Ammon's horn (tissue), 1 donor: ENCODE measurements at regions not wholly inside any gene's neighbourhood (a gene's known extent, or its start where the extent isn't known, plus 50 kb on each side); places are given as distances from the start of the nearest gene placed in this dataset.
"Not testable (repeated sequence)": the region's sequence is repeated elsewhere in the genome, so short reads cannot be mapped to it uniquely, and the experiment has no call there.

ENCODE experiments used
- DNase-seq: peaks from one replicate; pipeline ENCODE4 v3.0.0-alpha.2; 2016; ENCODE audit warnings: low spot score

DNA sequence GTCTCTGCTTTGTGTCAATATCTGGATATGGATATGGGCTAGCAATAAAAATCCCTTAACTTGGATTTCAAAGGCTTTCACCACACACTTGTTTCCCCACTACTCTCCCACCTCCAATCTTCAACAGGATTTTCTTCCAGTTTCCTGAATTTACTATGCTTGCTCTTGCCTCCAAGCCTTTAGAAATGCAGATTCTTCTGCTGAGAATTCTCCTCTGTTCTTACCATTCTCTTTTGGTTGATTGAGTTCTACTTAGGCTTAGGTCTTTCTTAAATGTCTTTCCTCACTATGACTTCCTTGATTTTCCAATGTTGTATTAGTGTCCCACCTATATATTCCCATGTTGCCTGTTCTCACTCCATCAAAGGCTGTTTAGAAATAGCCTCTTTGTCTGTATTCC lies 1502.4 kb upstream of the TENM4 start:
- no peak for DNase-seq

DNA sequence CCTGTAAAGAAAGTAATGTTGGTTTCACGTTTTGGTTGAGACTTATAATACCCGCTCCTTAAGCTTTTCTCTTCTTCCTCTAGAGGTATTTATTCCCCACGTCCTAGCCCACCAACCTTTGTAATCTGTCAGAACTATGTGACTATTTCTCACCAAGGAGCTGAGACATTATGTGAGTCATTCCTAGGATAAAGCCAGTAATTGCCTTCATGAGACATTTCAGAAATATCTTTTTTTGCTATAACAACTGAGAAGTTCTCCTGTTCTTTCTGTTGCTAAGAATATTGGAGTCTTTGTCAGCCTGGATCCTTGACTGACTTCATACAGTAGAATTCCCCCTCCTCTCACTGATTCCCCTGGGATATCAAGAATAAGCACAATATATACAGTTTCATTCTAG lies 1497.0 kb upstream of the TENM4 start:
- DNase-seq: no peak

DNA sequence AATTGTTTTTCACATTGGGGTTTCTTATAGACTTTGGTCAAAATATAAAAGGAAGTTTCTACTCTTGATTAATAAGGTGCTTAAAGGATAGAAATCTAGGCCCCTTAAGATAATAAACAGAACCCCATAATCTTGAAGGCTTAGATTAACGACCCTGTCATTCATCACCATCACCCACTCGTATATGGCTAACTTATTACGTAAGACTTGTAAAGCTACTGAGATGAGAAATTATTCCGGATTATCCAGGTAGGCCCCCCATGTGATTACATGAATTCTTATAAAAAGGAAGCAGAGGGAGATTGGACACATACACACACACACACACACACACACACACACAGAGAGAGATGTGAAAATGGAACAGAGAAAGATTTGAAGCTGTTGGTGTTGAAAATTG lies 1489.2 kb upstream of the TENM4 start:
- DNase-seq: no peak

- DNase-seq: no peak
Measured at GRCh38 chr11:80929031-80929805, 1488.4 kb upstream of the TENM4 start.

GRCh38 chr11:80925321-80925720 lies 1484.5 kb upstream of the TENM4 start:
- peak; percentile 4 for DNase-seq

- DNase-seq: not testable (repeated sequence)
Measured at GRCh38 chr11:80921310-80921709, 1480.5 kb upstream of the TENM4 start.

GRCh38 chr11:80916173-80916798 lies 1475.5 kb upstream of the TENM4 start:
- no peak for DNase-seq

DNA sequence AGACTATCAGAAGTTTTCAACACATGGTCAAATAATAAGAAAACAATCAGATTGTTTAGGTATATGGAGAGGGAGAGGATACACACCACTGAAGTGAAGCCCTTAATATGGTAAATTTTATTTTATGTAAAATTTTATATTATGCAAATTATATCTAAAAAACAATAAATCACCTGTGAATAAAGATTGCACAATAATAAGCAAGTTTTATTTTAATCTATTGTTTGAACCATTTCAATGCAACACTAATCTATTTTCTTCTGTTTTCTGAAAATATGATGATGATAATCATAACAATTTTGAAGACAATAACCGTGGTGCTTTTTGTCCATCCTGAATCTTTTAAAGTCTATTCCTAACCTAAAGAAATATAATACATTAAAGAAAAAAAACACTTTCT lies 1473.5 kb upstream of the TENM4 start:
- no peak for DNase-seq

GRCh38 chr11:80911666-80912065 lies 1470.8 kb upstream of the TENM4 start:
- no peak for DNase-seq

DNA sequence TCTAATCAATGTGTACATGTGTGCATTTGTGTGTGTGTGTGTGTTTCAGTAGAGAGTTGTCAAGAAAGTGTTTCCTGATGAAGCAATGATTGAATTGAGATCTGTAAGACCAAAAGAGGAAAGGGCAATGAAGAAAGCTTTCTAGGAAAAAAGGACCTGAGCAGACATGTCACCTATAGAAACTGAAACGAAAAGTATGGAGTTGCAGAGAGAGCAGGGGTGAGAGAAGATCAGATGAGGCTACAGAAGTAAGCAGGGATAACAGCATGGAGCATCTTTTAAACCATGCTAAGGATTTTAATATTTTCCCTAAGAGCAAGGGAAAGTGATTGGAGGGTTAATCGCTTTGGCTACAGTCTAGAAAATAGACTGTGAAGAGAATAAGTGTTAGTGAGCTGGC lies 1459.4 kb upstream of the TENM4 start:
- DNase-seq: no peak

- peak; percentile 54 for DNase-seq
Measured at GRCh38 chr11:80899381-80899780, 1458.6 kb upstream of the TENM4 start.

DNA sequence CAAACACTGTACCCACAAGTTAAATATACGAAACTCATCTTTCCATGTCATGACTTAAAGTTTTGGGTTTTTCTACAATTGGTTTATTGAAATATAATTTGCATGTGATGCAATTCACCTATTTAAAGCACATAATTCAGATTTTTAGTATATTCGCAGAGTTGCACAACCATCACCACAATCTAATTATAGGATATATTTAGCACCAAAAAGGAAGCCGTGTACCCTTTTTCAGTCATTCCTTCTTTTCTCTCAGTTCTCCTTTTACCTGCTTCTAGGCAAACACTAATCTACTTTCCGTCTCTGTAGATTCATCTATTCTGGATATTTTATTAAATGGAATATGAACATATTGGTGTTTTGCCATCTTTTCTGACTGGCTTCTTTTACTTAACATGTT lies 1458.1 kb upstream of the TENM4 start:
- no peak for DNase-seq

DNA sequence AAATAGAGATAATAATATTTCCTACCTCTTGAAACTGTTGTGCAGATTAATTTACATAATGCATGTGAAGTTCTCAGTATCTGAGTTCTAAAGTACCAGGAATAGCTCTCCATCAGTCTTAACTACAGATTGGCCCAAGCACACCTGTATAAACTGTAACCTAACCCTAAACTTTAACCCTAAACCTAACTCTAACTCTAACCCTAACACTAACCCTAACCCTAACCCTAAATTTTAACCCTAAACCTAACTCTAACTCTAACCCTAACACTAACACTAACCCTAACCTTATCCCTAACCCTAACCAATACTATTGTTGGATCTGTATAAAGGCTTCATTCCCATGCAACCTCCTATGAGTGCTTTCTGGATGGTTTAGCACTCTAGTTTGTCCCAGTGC lies 1445.9 kb upstream of the TENM4 start:
- no peak for DNase-seq

- no peak for DNase-seq
Measured at GRCh38 chr11:80873310-80873999, 1432.6 kb upstream of the TENM4 start.

DNA sequence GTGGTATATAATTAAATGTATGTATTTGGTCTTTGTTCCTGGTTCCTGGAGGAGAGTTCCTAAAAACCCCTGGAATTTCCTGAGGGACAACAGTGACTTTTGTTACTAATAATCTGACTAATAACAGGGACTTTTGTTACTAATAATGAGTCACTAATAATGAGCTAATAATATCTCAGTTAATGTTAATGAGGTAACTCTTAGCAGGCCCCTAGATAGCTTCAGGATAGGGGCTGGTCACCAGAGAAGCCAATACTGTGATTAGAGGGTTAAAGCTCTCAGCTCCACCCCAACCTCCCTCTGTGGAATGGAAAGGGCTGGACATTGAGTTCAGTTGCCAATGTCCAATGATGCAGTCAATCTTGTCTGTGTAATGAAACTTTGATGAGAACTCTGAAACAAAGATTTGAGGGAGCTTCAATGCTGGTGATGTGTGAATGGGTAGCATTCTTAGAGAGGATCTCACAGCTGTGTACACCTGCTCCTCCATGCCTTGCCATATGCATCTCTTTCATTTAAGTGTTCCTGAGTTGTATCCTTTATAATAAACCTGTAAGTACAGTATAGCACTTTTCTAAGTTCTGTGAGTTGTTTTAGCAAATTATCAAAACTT lies 1431.4 kb upstream of the TENM4 start:
- no peak for DNase-seq

DNA sequence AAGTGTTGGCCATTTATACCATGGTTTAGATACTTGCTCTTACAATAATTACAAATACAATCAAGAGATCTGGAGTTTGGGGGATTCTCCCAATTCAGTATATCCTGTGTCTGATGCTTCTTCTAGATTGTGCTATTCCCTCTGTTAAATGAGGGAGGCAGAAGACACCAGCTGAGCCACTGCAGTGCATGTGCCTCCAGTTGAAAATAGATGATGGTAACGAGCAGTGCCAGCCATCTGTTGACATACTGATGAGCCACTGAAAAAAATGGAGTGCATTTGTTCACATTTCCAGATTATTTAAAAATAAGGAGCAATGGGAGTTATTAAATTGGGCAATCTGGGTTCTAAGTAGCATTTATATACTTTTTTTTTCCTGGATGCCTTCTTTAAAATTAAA lies 1428.0 kb upstream of the TENM4 start:
- DNase-seq: peak; percentile 15

GRCh38 chr11:80862011-80862410 lies 1421.2 kb upstream of the TENM4 start:
- no peak for DNase-seq

GRCh38 chr11:80861193-80861592 lies 1420.4 kb upstream of the TENM4 start:
- DNase-seq: no peak

- no peak for DNase-seq
Measured at GRCh38 chr11:80860632-80861031, 1419.8 kb upstream of the TENM4 start.

DNA sequence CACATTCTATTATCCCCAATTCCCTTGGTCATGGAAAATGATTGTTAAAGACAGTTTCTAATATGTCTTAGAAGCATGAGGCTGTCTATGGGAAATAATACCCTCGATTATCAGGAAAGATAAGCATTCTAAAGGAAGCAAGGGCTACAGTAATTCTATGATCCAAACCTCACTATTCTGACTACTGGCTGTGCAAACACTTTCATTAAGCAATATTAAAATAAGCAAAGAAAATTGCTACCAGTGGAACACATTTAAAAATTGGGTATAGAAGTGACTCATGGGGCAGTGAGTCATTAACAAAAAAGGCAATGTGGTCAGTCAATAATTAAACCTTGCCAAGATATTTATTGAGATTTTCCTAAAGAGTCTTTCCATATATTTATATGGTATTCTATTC lies 1415.2 kb upstream of the TENM4 start:
- DNase-seq: no peak

DNA sequence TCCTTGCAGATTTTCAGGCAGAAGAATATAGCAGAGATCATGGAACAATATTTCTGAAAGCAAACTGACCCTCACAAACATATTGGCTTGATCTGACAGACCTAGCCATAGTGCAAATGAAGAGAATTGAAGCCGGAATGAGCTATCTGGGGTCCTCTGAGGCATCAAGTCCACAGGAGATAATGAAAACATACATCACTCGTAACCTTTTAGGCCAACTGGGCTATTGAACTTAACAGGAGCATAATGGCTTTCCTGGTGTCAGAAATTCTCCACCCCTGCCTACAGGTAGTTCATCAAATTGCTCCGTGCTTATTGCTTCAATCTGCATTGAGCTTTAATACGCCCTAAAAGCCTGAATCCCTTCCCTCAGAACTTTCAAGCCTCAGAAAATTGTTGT lies 1414.6 kb upstream of the TENM4 start:
- DNase-seq: no peak

DNA sequence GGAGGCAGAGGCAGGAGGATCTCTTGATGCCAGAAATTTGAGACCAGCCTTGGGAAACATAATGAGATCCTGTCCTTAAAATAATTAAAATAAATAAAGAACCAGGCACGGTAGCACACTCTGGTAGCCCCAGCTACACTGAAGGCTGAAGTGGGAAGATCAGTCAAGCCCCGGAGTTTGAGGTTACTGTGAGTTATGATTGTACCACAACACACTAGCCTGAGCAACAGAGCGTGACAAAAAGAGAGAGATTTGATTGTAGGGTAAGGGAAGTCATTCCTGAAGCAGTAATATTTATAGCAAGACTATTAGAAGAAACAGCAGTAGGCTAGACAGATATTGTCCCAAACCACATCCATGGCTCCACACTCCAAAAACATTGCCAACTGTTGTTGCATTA lies 1408.4 kb upstream of the TENM4 start:
- no peak for DNase-seq

- no peak for DNase-seq
Measured at GRCh38 chr11:80846979-80847378, 1406.1 kb upstream of the TENM4 start.
